Germinal center (tissue), 1 donor: ENCODE measurements at regions not wholly inside any gene's neighbourhood (a gene's known extent, or its start where the extent isn't known, plus 50 kb on each side); places are given as distances from the start of the nearest gene placed in this dataset.

Experiments used
- DNase-seq: peaks from one replicate; pipeline ENCODE4 v3.0.0; 2012; ENCODE audit warnings: mixed read lengths, low spot score

GRCh38 chr14:89626233-89626806 is 209.3 kb upstream of the FOXN3 start:
- DNase-seq, result no peak

- DNase-seq, result no peak
These were observed 208.7 kb upstream of the FOXN3 start for GRCh38 chr14:89625731-89626232.

- DNase-seq, result no peak
These were observed 208.2 kb upstream of the FOXN3 start for GRCh38 chr14:89625244-89625713.

GRCh38 chr14:89624500-89625156 is 207.6 kb upstream of the FOXN3 start:
- DNase-seq, result no peak

GRCh38 chr14:89621791-89622638 is 205.0 kb upstream of the FOXN3 start:
- no peak for DNase-seq

- DNase-seq, result no peak
These were observed 204.0 kb upstream of the FOXN3 start for GRCh38 chr14:89621009-89621421.

- DNase-seq, result no peak
These were observed 203.4 kb upstream of the FOXN3 start for GRCh38 chr14:89620436-89620835.

GRCh38 chr14:89619596-89619995 is 202.6 kb upstream of the FOXN3 start:
- DNase-seq, result no peak

GRCh38 chr14:89618811-89619551 is 201.9 kb upstream of the FOXN3 start:
- DNase-seq, result peak; percentile 81

- no peak for DNase-seq
These were observed 201.3 kb upstream of the FOXN3 start for GRCh38 chr14:89618330-89618708.

- DNase-seq, result peak; percentile 40
These were observed 200.7 kb upstream of the FOXN3 start for GRCh38 chr14:89617481-89618329.

GRCh38 chr14:89616852-89617341 is 199.9 kb upstream of the FOXN3 start:
- DNase-seq, result peak; percentile 39

- DNase-seq, result no peak
These were observed 199.4 kb upstream of the FOXN3 start for GRCh38 chr14:89616425-89616824.

GRCh38 chr14:89615421-89615820 is 198.4 kb upstream of the FOXN3 start:
- no peak for DNase-seq

- DNase-seq, result peak; percentile 59
These were observed 197.1 kb upstream of the FOXN3 start for GRCh38 chr14:89614009-89614691.

GRCh38 chr14:89613260-89614008 is 196.4 kb upstream of the FOXN3 start:
- no peak for DNase-seq

- no peak for DNase-seq
These were observed 192.6 kb upstream of the FOXN3 start for GRCh38 chr14:89609500-89610100.

- no peak for DNase-seq
These were observed 190.4 kb upstream of the FOXN3 start for GRCh38 chr14:89607453-89607852.

GRCh38 chr14:89603938-89604480 is 187.0 kb upstream of the FOXN3 start:
- no peak for DNase-seq
